C4-2B (cell line): ENCODE measurements at regions not wholly inside any gene's neighbourhood (a gene's known extent, or its start where the extent isn't known, plus 50 kb on each side); places are given as distances from the start of the nearest gene placed in this dataset.

Experiments used
- ZFX ChIP-seq: fragments of 450-650 bp; IDR thresholded peaks from 2 replicates; pipeline ENCODE4 v1.6.1; 2017
- TF ChIP-seq, protein P1 (sequence below): fragments of 450-650 bp; conservative IDR thresholded peaks from 2 replicates; pipeline ENCODE4 v1.5.1; 2017; ENCODE audit warnings: mild to moderate bottlenecking

DNA sequence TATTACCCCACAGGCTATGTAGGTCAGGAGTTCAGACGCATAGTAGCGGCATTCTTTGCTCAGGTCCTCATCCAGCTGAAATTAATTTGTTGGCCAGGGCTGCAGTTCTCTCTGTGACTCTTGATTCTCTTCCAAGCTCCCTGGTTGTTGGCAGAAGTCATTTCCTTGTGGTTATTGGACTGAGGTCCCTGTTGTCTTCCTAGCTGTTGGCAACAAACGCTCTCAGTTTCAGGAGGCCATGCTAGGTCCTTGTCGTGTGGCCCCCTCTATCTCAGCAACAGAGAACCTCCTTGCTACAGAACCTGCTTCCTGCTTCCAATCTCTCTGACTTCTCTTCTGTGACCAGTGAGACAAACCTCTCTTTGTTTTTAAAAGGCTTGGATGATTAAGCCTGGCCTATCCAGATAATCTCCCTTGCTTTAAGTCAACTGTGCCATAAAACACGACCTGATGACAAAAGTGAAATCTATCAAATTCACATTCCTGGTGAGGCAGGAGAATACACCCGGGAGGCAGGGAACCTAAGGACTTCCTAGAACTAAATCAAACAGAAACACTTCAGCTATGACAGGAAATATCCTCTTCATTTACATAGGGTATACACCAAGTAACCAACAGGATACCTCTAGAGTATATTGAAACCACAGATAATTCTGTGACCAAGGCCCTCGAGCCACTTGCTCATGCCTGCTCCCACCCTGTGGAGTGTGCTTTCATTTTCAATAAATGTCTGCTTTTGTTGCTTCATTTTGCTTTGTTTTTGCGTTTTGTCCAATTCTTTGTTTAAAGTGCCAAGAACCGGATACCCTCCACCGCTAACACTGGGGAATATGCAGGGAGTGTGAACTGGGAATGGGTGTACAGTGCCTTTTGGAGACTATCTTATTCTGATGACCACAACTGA, 196.0 kb downstream of the BTBD3 start:
- TF ChIP-seq, protein P1, sequence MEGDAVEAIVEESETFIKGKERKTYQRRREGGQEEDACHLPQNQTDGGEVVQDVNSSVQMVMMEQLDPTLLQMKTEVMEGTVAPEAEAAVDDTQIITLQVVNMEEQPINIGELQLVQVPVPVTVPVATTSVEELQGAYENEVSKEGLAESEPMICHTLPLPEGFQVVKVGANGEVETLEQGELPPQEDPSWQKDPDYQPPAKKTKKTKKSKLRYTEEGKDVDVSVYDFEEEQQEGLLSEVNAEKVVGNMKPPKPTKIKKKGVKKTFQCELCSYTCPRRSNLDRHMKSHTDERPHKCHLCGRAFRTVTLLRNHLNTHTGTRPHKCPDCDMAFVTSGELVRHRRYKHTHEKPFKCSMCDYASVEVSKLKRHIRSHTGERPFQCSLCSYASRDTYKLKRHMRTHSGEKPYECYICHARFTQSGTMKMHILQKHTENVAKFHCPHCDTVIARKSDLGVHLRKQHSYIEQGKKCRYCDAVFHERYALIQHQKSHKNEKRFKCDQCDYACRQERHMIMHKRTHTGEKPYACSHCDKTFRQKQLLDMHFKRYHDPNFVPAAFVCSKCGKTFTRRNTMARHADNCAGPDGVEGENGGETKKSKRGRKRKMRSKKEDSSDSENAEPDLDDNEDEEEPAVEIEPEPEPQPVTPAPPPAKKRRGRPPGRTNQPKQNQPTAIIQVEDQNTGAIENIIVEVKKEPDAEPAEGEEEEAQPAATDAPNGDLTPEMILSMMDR: no peak
- TF ChIP-seq ZFX: no peak
